ENCODE measurements at regions not wholly inside any gene's neighbourhood (a gene's known extent, or its start where the extent isn't known, plus 50 kb on each side); places are given as distances from the start of the nearest gene placed in this dataset.

- TF ChIP-seq, protein P1, sequence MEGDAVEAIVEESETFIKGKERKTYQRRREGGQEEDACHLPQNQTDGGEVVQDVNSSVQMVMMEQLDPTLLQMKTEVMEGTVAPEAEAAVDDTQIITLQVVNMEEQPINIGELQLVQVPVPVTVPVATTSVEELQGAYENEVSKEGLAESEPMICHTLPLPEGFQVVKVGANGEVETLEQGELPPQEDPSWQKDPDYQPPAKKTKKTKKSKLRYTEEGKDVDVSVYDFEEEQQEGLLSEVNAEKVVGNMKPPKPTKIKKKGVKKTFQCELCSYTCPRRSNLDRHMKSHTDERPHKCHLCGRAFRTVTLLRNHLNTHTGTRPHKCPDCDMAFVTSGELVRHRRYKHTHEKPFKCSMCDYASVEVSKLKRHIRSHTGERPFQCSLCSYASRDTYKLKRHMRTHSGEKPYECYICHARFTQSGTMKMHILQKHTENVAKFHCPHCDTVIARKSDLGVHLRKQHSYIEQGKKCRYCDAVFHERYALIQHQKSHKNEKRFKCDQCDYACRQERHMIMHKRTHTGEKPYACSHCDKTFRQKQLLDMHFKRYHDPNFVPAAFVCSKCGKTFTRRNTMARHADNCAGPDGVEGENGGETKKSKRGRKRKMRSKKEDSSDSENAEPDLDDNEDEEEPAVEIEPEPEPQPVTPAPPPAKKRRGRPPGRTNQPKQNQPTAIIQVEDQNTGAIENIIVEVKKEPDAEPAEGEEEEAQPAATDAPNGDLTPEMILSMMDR (IDR thresholded peaks at IDR 0.05), result no peak
- TF ChIP-seq POLR2A (IDR thresholded peaks at IDR 0.05), result no peak
Measured at GRCh38 chr3:30332196-30333021, 274.0 kb upstream of the TGFBR2 start.
